ENCODE measurements at regions not wholly inside any gene's neighbourhood (a gene's known extent, or its start where the extent isn't known, plus 50 kb on each side); places are given as distances from the start of the nearest gene placed in this dataset.

GRCh38 chr4:163587867-163588266 lies 93.4 kb downstream of the TMA16 start:
- Histone ChIP-seq H2BK5ac (ENCODE audit: low read depth, low read length) (no peak overlapping the region), H3K79me2 (ENCODE audit: control insufficient read depth in 1 of 2, insufficient read depth in 2 of 2, low read length in 2 of 2) (no peaks in the 10 kb centered on the region), H3K4me2 (ENCODE audit: insufficient read depth in 1 of 2, low read depth in 2 of 2, low read length in 2 of 2) (no peak overlapping the region), H3K4me3 (ENCODE audit: extremely low read depth in 1 of 4, insufficient read depth in 2 of 4, low read depth in 3 of 4, low read length in 4 of 4) (no peak overlapping the region), H3K36me3 (ENCODE audit: control insufficient read depth in 2 of 4, insufficient read depth in 4 of 4, low read length in 3 of 4) (no peaks in the 10 kb centered on the region), H4K5ac (ENCODE audit: insufficient read length, low read depth, low read length) (no peak overlapping the region), H3K14ac (ENCODE audit: insufficient read length) (no peak overlapping the region), H3K9ac (replicated peaks in 1 of 4; ENCODE audit: extremely low read depth in 1 of 4, low read depth in 3 of 4, low read length in 3 of 4) (no peak overlapping the region), H2BK12ac (ENCODE audit: low read depth, low read length) (no peak overlapping the region), H4K8ac (ENCODE audit: extremely low read depth, insufficient read depth, low read length) (no peak overlapping the region), H3K9me3 (ENCODE audit: insufficient read depth in 2 of 2, low read depth in 1 of 2, low read length in 1 of 2) (peaks cover 2 to 5% of the 10 kb centered on the region in 2 experiments; a peak in 1 of 4 replicates), H2BK120ac (replicated peaks; ENCODE audit: low read depth, low read length) (no peak overlapping the region), H3K18ac (ENCODE audit: extremely low read depth, low read length) (no peak overlapping the region), H4K91ac (replicated peaks; ENCODE audit: insufficient read length, low read length) (no peak overlapping the region), H3K27me3 (replicated peaks in 1 of 4; ENCODE audit: control insufficient read depth in 3 of 4, extremely low read depth in 1 of 4, insufficient read depth in 3 of 4, low read length in 3 of 4) (no peaks in the 10 kb centered on the region), H3K23me2 (ENCODE audit: low read depth, low read length) (no peaks in the 10 kb centered on the region), H3K27ac (ENCODE audit: low read depth, low read length) (no peak overlapping the region), H3K56ac (replicated peaks; ENCODE audit: insufficient read length, low read depth, low read length) (no peak overlapping the region), H4K20me1 (replicated peaks in 1 of 2; ENCODE audit: control insufficient read depth in 1 of 2, insufficient read depth in 2 of 2, low read length in 2 of 2) (no peaks in the 10 kb centered on the region), H3K4ac (replicated peaks; ENCODE audit: insufficient read length, low read depth, low read length) (no peak overlapping the region), H2BK20ac (ENCODE audit: low read length) (no peak overlapping the region), H2AFZ (ENCODE audit: low read length) (no peak overlapping the region), H2AK5ac (ENCODE audit: low read depth, low read length) (no peak overlapping the region), H3K79me1 (ENCODE audit: low read depth, low read length) (no peaks in the 10 kb centered on the region), H3K23ac (ENCODE audit: insufficient read length) (no peak overlapping the region), H3K4me1 (replicated peaks in 1 of 4; ENCODE audit: control insufficient read depth in 3 of 4, insufficient read depth in 4 of 4, low read length in 3 of 4) (no peaks in the 10 kb centered on the region), H2BK15ac (ENCODE audit: low read length) (no peak overlapping the region)
- FAIRE-seq (no peak), DNase-seq (ENCODE audit: low read depth in 1 of 2, low spot score in 2 of 2) (peak in 1 of 2 experiments; percentile 54)
- POLR2A ChIA-PET (ENCODE audit: partially characterized antibody): no interaction called here
- 94% methylated on average over 3 of the region's 3 CpGs; no CpG with 5 or more reads in 1 of the 2 experiments for WGBS, 2 experiments (ENCODE audit: extremely low coverage in 1 of 2, insufficient coverage in 1 of 2, insufficient read length in 1 of 2, insufficient replicate concordance in 2 of 2, low coverage in 1 of 2, low lambda C conversion rate in 2 of 2, missing lambda C conversion rate in 1 of 2)
- TF ChIP-seq NANOG (IDR thresholded peaks at IDR 0.05; ENCODE audit: insufficient read depth, low read depth, low read length, poor library complexity, severe bottlenecking): no peak
- TF ChIP-seq CTCF (IDR thresholded peaks at IDR 0.05; ENCODE audit: control extremely low read depth in 1 of 3, insufficient read depth in 1 of 3, low read depth in 1 of 3, low read length in 3 of 3): peak in 2 of 3 experiments; percentile 33 to 50; a peak in 3 of 4 replicates
- TF ChIP-seq SP2 (IDR thresholded peaks at IDR 0.05; ENCODE audit: low read length): 0 out of 2 replicates have a peak, but pooled peaks have one; percentile 12
- CTCF ChIA-PET (ENCODE audit: partially characterized antibody): interaction anchor here (0.9 to 1.7 kb wide), 8 partner anchors 18 to 607 kb away, joined by 3 to 6 read pairs (median 3); no protein-coding TSS in a partner anchor

Data from H1 (cell line).